IMR-90 (cell line): ENCODE measurements at regions not wholly inside any gene's neighbourhood (a gene's known extent, or its start where the extent isn't known, plus 50 kb on each side); places are given as distances from the start of the nearest gene placed in this dataset.
A peak's percentile ranks its signal among the peaks of the same experiment; 100 is the strongest.

ENCODE experiments used
- ATAC-seq: fragments of 200-7000 bp; cut with Tn5 transposase; 2 replicates; pipeline ENCODE4 v1.9.1; 2020; ENCODE audit warnings: low read depth, mild to moderate bottlenecking, moderate library complexity
- BruUV-seq: library from RNA; stranded (reverse); fragments of 400-500 nt; replicated peaks from 2 replicates; lab custom pipeline; 2021; lab: Mats Ljungman, UMichigan
- CTCF ChIA-PET: fragments of 300-600 bp; formaldehyde crosslinking; extraction: SDS; loops from one replicate; lab custom pipeline; 2021; ENCODE audit warnings: antibody characterized with exemption; lab: Yijun Ruan, JAX
- POLR2A ChIA-PET: fragments of 300-600 bp; sonication (Branson Sonifier 250); formaldehyde crosslinking; loops from one replicate; lab custom pipeline; 2022; ENCODE audit warnings: antibody characterized with exemption; ENCODE audit not compliant: unreplicated experiment; lab: Charles Lee
- DNase-seq: peaks from one replicate; pipeline ENCODE4 v3.0.0; 2013
- H2AFZ ChIP-seq: replicated peaks from 2 replicates; pipeline ENCODE3; 2013; ENCODE audit warnings: low read length, mild to moderate bottlenecking; ENCODE audit not compliant: poor library complexity
- H2AK5ac ChIP-seq: 2 replicates; pipeline ENCODE4 v1.6.1; 2013; ENCODE audit warnings: low read depth, low read length, inconsistent platforms
- H2AK9ac ChIP-seq: replicated peaks from 2 replicates; pipeline ENCODE3; 2013; ENCODE audit warnings: mild to moderate bottlenecking, low read depth, low read length, moderate library complexity; ENCODE audit not compliant: poor library complexity
- H2BK120ac ChIP-seq: 2 replicates; pipeline ENCODE4 v1.6.1; 2013; ENCODE audit warnings: low read depth, low read length, inconsistent platforms
- H2BK15ac ChIP-seq: 3 replicates; pipeline ENCODE4 v1.6.1; 2013; ENCODE audit warnings: low read depth, low read length, inconsistent platforms
- H2BK20ac ChIP-seq: 2 replicates; pipeline ENCODE4 v1.6.1; 2013; ENCODE audit warnings: low read depth, mild to moderate bottlenecking, inconsistent platforms, low read length, moderate library complexity
- H2BK5ac ChIP-seq: 2 replicates; pipeline ENCODE4 v1.6.1; 2013; ENCODE audit warnings: mild to moderate bottlenecking, low read depth, low read length, inconsistent platforms; ENCODE audit not compliant: poor library complexity, severe bottlenecking
- H3K14ac ChIP-seq: replicated peaks from 2 replicates; pipeline ENCODE4 v1.6.1; 2013; ENCODE audit warnings: low read depth, low read length, inconsistent platforms
- H3K18ac ChIP-seq: 2 replicates; pipeline ENCODE4 v1.6.1; 2013; ENCODE audit warnings: low read depth, low read length, control low read depth
- H3K23ac ChIP-seq: 2 replicates; pipeline ENCODE4 v1.6.1; 2013; ENCODE audit warnings: low read depth, low read length, inconsistent platforms
- H3K27ac ChIP-seq: 2 replicates; pipeline ENCODE4 v1.5.1; 2013; ENCODE audit warnings: mild to moderate bottlenecking, control low read depth, low read length; ENCODE audit not compliant: insufficient read depth
- H3K27me3 ChIP-seq: 2 replicates; pipeline ENCODE4 v1.6.1; 2013; ENCODE audit warnings: low read length; ENCODE audit not compliant: control insufficient read depth, insufficient read depth
- H3K36me3 ChIP-seq: 2 replicates; pipeline ENCODE4 v1.6.1; 2013; ENCODE audit warnings: low read length, mixed read lengths; ENCODE audit not compliant: control insufficient read depth, insufficient read depth
- H3K4ac ChIP-seq: 2 replicates; pipeline ENCODE4 v1.6.1; 2013; ENCODE audit warnings: low read depth, low read length, inconsistent platforms
- H3K4me1 ChIP-seq: 2 replicates; pipeline ENCODE4 v1.6.1; 2013; ENCODE audit warnings: low read length, mixed read lengths; ENCODE audit not compliant: control insufficient read depth, insufficient read depth
- H3K4me2 ChIP-seq: 2 replicates; pipeline ENCODE4 v1.6.1; 2013; ENCODE audit warnings: low read depth, mild to moderate bottlenecking, control low read depth, low read length, moderate library complexity
- H3K4me3 ChIP-seq: 2 replicates; pipeline ENCODE4 v1.5.1; 2013; ENCODE audit warnings: low read depth, mild to moderate bottlenecking, control low read depth, low read length, moderate library complexity; ENCODE audit not compliant: insufficient read depth
- H3K56ac ChIP-seq: 2 replicates; pipeline ENCODE4 v1.6.1; 2013; ENCODE audit warnings: low read length, inconsistent platforms; ENCODE audit not compliant: insufficient read depth; ENCODE audit errors: extremely low read depth
- H3K79me1 ChIP-seq, 2 experiments: 2 replicates each; pipeline ENCODE4 v1.6.1; 2013; ENCODE audit warnings: low read length in 2 of 2, inconsistent platforms in 1 of 2, low read depth in 1 of 2
- H3K9ac ChIP-seq: 2 replicates; pipeline ENCODE4 v1.6.1; 2013; ENCODE audit warnings: low read depth, low read length, control low read depth
- H3K9me1 ChIP-seq: 2 replicates; pipeline ENCODE4 v1.6.1; 2013; ENCODE audit warnings: low read length, inconsistent platforms; ENCODE audit not compliant: insufficient read depth
- H3K9me3 ChIP-seq: 2 replicates; pipeline ENCODE4 v1.6.1; 2013; ENCODE audit warnings: low read length; ENCODE audit not compliant: control insufficient read depth, insufficient read depth
- H4K20me1 ChIP-seq: 2 replicates; pipeline ENCODE4 v1.6.1; 2013; ENCODE audit warnings: low read length, inconsistent platforms; ENCODE audit not compliant: insufficient read depth
- H4K5ac ChIP-seq: 2 replicates; pipeline ENCODE4 v1.6.1; 2013; ENCODE audit warnings: mild to moderate bottlenecking, low read depth, low read length, control low read depth
- H4K8ac ChIP-seq, 2 experiments: 2 replicates each; pipeline ENCODE4 v1.6.1; 2013; ENCODE audit warnings: low read depth in 2 of 2, low read length in 2 of 2, control low read depth in 1 of 2, inconsistent platforms in 1 of 2
- H4K91ac ChIP-seq: 2 replicates; pipeline ENCODE4 v1.6.1; 2013; ENCODE audit warnings: low read depth, low read length, inconsistent platforms; ENCODE audit not compliant: insufficient read depth
- CEBPB ChIP-seq: IDR thresholded peaks from 2 replicates; pipeline ENCODE4 v1.6.1; 2012; ENCODE audit warnings: low read depth, low read length, improper control_type of control experiment
- CTCF ChIP-seq: conservative IDR thresholded peaks from 2 replicates; pipeline ENCODE4 v1.5.1; 2012; ENCODE audit warnings: mild to moderate bottlenecking, low read depth, low read length, improper control_type of control experiment
- ELK1 ChIP-seq: fragments of 150-350 bp; IDR thresholded peaks from 2 replicates; pipeline ENCODE4 v1.6.1; 2016; ENCODE audit warnings: low read depth, mild to moderate bottlenecking, low read length, moderate library complexity, borderline replicate concordance
- FOS ChIP-seq: fragments of 150-350 bp; IDR thresholded peaks from 2 replicates; pipeline ENCODE4 v1.6.1; 2016; ENCODE audit warnings: low read depth, low read length
- MAFK ChIP-seq: IDR thresholded peaks from 2 replicates; pipeline ENCODE4 v1.6.1; 2012; ENCODE audit warnings: low read depth, low read length, improper control_type of control experiment
- RAD21 ChIP-seq: IDR thresholded peaks from 2 replicates; pipeline ENCODE4 v1.6.1; 2012; ENCODE audit warnings: low read length, improper control_type of control experiment
- RCOR1 ChIP-seq: IDR thresholded peaks from 2 replicates; pipeline ENCODE4 v1.6.1; 2012; ENCODE audit warnings: mild to moderate bottlenecking, low read length, improper control_type of control experiment; ENCODE audit not compliant: insufficient replicate concordance
- RFX5 ChIP-seq: IDR thresholded peaks from 2 replicates; pipeline ENCODE4 v1.8.0; 2012; ENCODE audit warnings: low read depth, mild to moderate bottlenecking, low read length, moderate library complexity
- WGBS, 2 experiments: methylation state at CpG; one replicate each; pipeline versions ENCODE4 v1.1.5 to v1.1.7; 2013; ENCODE audit warnings: missing lambda C conversion rate in 2 of 2; ENCODE audit not compliant: insufficient read length in 1 of 2; ENCODE audit errors: extremely low coverage in 2 of 2; 5-methylcytosine and 5-hydroxymethylcytosine counted together
- dilution Hi-C: fragments of 300-500 bp; cut with HindIII; formaldehyde crosslinking; loops from one replicate; pipeline ENCODE4 v1.14.3; 2018; ENCODE audit warnings: low sequenced_read_pairs; ENCODE audit not compliant: unreplicated experiment
- in situ Hi-C: fragments of 300-500 bp; cut with MboI; formaldehyde crosslinking; loops from 3 replicates; pipeline ENCODE4 v1.14.3; 2019; ENCODE audit warnings: low sequenced_read_pairs, inconsistent platforms, mixed read lengths
- intact Hi-C: fragments of 100-400 bp; cut with micrococcal nuclease; formaldehyde crosslinking; loops from 2 replicates; pipeline ENCODE4 v1.10.0; 2022

GRCh38 chr12:25386831-25387731 is 136.4 kb upstream of the KRAS start (continued):
- TF ChIP-seq CTCF (peak; percentile 95), RFX5 (no peak)

GRCh38 chr12:25384893-25385248 is 134.1 kb upstream of the KRAS start:
- H4K20me1 ChIP-seq: no peaks in the 10 kb centered on the region
- peak overlapping the region; percentile 98 for H2AK9ac ChIP-seq
- H3K79me1 ChIP-seq: peaks cover 9 to 18% of the 10 kb centered on the region in 2 experiments
- H4K8ac ChIP-seq: peak overlapping the region; percentile 47 to 94
- H2AFZ ChIP-seq: peak overlapping the region; percentile 90
- ChIA-PET CTCF (no interaction called here), POLR2A (no interaction called here)
- intact Hi-C loops (loop anchor here (5.0 kb wide), 1 partner anchor 38 kb away; no protein-coding TSS in a partner anchor), dilution Hi-C loops (no loop called here), in situ Hi-C loops (loop anchor here (5.0 kb wide), 1 partner anchor 138 kb away; no protein-coding TSS in a partner anchor)
- no peaks in the 10 kb centered on the region; the same call in 1 of the 2 replicates for H3K4me1 ChIP-seq
- peak overlapping the region; percentile 79 for H3K4me2 ChIP-seq
- ATAC-seq: no peak
- peak overlapping the region; percentile 71 for H2BK15ac ChIP-seq
- 0% methylated on average over 2 of the region's 14 CpGs; no CpG with 5 or more reads in 1 of the 2 experiments for WGBS, 2 experiments
- peak overlapping the region; percentile 66 for H4K5ac ChIP-seq
- peak overlapping the region; percentile 94 for H2BK5ac ChIP-seq
- H4K91ac ChIP-seq: peak overlapping the region; percentile 97
- peak overlapping the region; percentile 92 for H3K27ac ChIP-seq
- H3K18ac ChIP-seq: peak overlapping the region; percentile 80
- H3K9ac ChIP-seq: peak overlapping the region; percentile 95
- H3K36me3 ChIP-seq: no peaks in the 10 kb centered on the region
- H3K9me3 ChIP-seq: no peaks in the 10 kb centered on the region
- H3K14ac ChIP-seq: peak overlapping the region; percentile 90
- no peaks in the 10 kb centered on the region for H3K27me3 ChIP-seq
- peak overlapping the region; percentile 98 for H3K4ac ChIP-seq
- H3K56ac ChIP-seq: peak overlapping the region; percentile 98
- H2BK20ac ChIP-seq: peak overlapping the region; percentile 33
- BruUV-seq: no TSS peak
- H2BK120ac ChIP-seq: peak overlapping the region; percentile 87
- no peak for DNase-seq
- H3K4me3 ChIP-seq: peak overlapping the region; percentile 61
- H3K23ac ChIP-seq: peak overlapping the region; percentile 77
- H3K9me1 ChIP-seq: peaks cover 6% of the 10 kb centered on the region
- H2AK5ac ChIP-seq: peak overlapping the region; percentile 95
- TF ChIP-seq CEBPB (no peak), RFX5 (no peak), RCOR1 (no peak), ELK1 (no peak), FOS (no peak), CTCF (no peak), MAFK (no peak), RAD21 (no peak)
